AG20443 (cell line): ENCODE measurements at regions not wholly inside any gene's neighbourhood (a gene's known extent, or its start where the extent isn't known, plus 50 kb on each side); places are given as distances from the start of the nearest gene placed in this dataset.
A peak's percentile ranks its signal among the peaks of the same experiment; 100 is the strongest.
"Not testable (repeated sequence)": the region's sequence is repeated elsewhere in the genome, so short reads cannot be mapped to it uniquely, and the experiment has no call there.

Source experiments
- DNase-seq: peaks from one replicate; pipeline ENCODE4 v3.0.0; 2012; ENCODE audit warnings: low spot score, mixed read lengths

DNA sequence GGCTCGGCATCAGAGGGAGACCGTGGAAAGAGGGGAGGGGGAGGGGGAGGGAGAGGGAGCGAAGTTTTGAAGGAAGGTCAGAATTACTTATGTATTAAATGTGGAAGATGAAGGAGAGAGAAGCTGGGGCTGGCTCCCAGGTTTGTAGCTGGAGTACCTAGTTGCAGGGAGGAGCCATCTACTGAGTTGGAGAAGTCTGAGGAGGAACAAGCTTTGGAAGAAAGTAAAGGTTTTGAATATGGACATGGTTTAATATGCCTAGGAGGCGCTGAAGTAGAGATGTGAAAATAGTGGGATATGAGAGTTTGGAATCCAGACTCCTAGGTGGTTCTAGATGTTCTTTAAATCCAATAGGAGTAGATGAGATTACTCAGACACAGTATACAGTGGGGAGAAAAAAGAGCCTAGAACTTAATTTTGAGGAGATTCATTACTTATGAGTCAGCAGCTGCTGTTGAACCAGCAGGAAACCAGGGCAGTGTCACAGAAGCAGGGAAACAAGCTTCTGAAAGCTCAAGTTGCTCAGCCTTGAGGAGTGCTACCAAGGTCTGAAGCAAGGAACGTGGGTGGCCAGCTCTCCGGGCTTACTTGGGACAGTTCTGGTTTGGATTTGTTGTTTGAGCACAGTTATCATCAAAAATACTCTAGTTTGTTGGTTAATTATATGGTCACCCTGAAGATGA, 149.3 kb downstream of the UTRN start:
- peak; percentile 86 for DNase-seq

GRCh38 chr6:144435602-144436426, 150.7 kb downstream of the UTRN start:
- DNase-seq = no peak

- no peak for DNase-seq
Measured at GRCh38 chr6:144437105-144437504, 152.0 kb downstream of the UTRN start.

- DNase-seq = no peak
Measured at GRCh38 chr6:144438103-144438502, 153.0 kb downstream of the UTRN start.

- DNase-seq = no peak
Measured at GRCh38 chr6:144439016-144439415, 153.9 kb downstream of the UTRN start.

GRCh38 chr6:144441801-144442200, 156.7 kb downstream of the UTRN start:
- DNase-seq = not testable (repeated sequence)

- DNase-seq = no peak
Measured at GRCh38 chr6:144443157-144443556, 158.0 kb downstream of the UTRN start.

- DNase-seq = peak; percentile 44
Measured at GRCh38 chr6:144447472-144447871, 162.3 kb downstream of the UTRN start.

- no peak for DNase-seq
Measured at GRCh38 chr6:144449218-144449617, 164.1 kb downstream of the UTRN start.

DNA sequence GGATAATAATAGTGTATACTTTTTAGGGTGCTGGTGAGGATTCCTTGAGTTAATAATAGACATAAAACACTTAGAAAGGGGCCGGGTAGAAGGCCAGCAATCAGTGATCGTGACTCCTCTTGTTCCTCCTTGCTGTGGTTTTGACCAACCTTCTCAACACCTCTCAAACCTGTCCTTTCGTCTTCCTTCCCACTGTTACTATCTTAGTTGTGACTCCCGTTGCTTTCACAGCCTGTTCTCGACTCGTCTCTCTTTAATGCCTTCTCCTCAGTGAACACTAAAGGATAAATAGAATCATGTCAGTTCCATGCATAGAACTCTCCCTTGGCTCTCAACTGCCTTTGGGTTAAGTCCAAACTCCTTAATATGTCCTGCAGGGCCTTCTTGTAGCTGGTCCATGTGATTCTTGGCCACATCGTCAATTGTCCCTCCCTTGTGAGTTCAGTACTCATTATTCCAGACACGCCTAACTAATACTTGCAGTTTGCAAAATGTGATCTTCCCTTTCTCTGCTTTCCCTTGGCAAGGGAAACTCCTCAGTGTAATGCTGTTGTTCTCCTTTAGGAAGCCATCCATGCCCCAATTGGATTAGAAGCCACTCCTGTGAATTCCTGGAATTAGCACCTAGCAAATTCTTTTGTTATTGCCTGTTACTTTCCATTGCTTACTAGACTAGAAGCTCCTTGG, 164.9 kb downstream of the UTRN start:
- no peak for DNase-seq

DNA sequence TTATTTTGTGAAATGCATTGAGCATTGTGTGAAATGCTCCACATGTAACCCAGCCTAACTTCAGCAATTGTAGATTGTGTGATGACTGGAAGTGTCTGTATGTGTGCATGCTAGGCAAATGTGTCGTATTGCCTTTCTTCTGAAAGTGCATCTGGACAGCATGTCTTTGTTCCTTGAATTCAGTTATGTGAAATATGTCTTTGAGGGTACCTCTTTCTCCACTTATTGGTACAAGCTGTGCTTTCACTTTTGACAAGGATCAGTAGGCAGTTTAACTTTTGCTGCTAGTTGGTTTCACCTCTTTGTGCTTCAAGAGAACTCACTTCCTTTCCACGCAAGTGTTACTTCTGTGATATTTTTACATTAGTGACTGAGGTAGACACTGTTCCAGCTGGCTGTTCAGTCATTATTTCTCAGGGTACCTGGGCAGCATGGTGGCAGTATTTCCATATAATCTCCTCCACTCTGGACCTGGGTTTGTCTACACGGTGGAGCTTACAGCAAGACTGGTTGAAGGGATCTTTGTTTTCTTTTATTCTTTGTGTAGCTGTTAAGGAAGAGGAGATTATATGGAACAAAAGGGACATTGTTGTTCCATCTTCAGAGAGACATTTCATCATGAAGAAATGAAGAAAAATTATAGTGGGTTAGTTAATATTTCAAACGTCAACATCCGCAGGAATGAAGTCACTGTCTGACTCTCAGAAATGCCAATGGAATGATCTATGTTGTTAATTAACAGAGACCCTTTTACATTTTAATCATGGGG, 175.4 kb downstream of the UTRN start:
- DNase-seq = no peak

GRCh38 chr6:144462058-144462457, 176.9 kb downstream of the UTRN start:
- no peak for DNase-seq

DNA sequence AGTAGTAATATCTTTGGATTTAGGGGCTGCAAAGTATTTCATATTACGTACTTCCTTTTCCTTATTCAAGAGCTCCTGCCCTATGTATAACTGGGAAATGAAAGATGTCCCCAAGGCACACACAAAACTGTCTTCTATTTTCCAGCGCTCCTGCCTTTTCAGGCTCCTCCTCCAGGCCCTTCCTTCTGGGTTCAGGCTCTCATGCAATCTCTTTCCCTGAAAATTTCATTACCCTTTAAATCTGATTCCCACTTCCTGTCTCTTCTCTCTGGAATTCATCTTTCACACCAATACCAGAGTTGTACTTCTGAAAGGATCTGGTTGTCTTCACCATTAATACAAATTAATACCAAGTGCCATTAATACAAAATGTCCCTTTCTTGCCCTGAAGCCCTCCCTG, 181.6 kb downstream of the UTRN start:
- DNase-seq = no peak

DNA sequence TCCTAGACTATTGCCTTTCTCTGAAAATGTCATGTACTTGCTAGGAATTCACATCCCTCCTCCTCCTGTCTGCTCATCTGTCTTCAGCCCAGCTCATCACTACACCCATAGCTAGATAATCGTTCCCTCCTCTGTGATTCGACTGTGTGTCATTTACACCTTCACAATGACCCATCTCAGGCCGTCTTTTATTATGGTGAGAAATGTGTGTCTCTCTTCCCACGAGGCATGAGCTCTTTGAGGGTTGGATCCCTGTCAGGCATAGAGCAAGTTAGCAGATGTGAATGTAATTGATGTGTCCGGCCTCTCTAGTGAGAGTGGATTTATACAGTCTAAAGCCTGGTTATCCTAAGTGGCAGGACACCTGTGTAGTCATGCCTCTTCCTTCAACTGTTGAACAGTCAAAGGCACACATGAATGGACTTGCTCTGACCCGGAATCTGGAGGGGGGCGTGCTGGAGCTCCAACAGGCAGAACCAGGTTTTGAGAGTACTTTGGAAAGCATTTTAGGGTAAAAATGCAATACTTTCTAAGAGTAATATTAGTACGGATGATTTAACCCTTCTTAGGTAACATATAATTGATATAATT, 182.1 kb downstream of the UTRN start:
- DNase-seq = no peak

GRCh38 chr6:144467921-144468320, 182.8 kb downstream of the UTRN start:
- no peak for DNase-seq

DNA sequence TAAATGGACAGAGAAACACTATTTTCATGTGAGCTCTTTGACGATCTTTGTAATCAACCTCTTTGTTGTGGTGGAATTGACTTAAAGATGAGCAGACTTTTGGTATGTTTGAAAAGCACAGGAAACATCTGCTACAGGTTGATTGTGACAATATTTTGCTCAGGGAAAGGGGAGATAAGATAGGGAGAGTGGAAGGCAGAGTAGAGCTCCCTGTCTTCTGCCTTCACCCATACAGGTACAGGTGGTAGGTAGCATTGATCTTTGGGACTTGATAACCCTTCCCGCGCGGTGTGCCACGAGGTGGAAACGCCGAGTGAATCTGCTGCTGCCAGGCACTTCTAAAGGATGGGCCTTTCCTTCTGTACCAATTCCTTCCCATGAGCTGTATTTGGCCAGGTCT, 183.6 kb downstream of the UTRN start:
- no peak for DNase-seq

- no peak for DNase-seq
Measured at GRCh38 chr6:144469144-144469575, 184.0 kb downstream of the UTRN start.

GRCh38 chr6:144470201-144470600, 185.1 kb downstream of the UTRN start:
- not testable (repeated sequence) for DNase-seq

DNA sequence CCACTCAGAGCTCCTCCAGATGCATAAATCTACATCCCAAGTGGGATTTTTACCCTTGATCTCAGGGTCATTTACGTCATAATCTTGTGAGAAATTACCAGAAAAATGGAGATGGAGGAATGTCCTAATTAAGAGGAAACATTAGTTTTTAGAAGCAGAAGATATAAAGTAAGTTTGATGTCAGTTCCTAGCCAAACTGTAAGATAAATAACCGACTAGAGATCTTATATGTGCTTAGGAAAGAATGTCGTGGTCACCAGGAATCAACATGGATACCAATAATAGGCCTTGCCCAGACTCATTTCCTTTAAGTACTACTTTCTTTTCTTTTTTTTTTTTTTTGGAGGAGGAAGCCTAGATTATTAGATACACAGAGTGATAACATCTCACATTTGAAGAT, 186.9 kb downstream of the UTRN start:
- DNase-seq = no peak

GRCh38 chr6:144474290-144474689, 189.2 kb downstream of the UTRN start:
- no peak for DNase-seq

DNA sequence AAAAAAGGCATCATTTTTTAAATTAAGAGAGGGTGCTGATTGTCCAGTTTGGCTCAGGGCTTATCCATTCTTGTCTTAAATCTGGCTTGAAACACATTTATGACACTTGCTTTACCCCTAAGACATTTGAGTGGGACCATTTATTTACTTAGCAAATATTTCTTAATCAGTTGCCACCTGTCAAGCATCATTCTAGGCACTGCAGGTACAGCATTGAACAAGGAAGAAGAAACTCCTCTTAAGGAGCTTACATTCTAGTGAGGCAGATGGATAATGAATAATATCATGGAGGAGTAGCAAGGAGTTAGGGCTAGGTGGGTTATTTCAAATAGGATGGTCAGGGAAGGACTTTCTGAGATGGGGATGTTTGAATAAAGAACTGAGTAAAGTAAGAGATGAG, 189.8 kb downstream of the UTRN start:
- DNase-seq = no peak

GRCh38 chr6:144475411-144475810, 190.3 kb downstream of the UTRN start:
- DNase-seq = no peak
